AG09319 (cell line): ENCODE measurements at regions not wholly inside any gene's neighbourhood (a gene's known extent, or its start where the extent isn't known, plus 50 kb on each side); places are given as distances from the start of the nearest gene placed in this dataset.
A peak's percentile ranks its signal among the peaks of the same experiment; 100 is the strongest.

ENCODE experiments used
- DNase-seq: peaks from one replicate; pipeline ENCODE4 v3.0.0-alpha.2; 2010; ENCODE audit warnings: low read depth; ENCODE audit errors: extremely low read depth
- CTCF ChIP-seq: IDR thresholded peaks from 2 replicates; pipeline ENCODE4 v1.5.1; 2011; ENCODE audit warnings: low read depth, mild to moderate bottlenecking, inconsistent platforms, low read length, moderate library complexity

- TF ChIP-seq CTCF, result no peak
- no peak for DNase-seq
These were observed 725.0 kb downstream of the ETS1 start for GRCh38 chr11:127862406-127862805.

DNA sequence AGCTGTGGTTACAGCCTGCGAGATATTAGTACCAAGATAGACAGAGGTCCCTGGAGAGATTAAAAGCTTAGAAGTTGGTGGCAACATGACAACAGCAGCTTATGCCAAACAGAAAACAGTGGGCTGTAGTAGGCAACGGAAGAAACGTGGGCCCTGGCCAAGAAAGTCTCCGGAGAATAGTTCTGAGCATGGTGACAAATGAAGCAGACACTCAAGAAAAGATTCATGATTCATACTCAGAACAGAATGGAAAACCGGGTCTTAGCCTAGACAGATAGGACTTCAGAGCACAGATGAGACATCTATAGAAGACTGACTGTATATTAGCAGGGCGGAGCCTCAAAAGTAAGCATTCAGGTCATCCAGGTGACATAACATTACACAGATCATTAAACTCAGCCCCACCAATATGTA lies 727.4 kb downstream of the ETS1 start:
- DNase-seq, result no peak
- TF ChIP-seq CTCF, result no peak

DNA sequence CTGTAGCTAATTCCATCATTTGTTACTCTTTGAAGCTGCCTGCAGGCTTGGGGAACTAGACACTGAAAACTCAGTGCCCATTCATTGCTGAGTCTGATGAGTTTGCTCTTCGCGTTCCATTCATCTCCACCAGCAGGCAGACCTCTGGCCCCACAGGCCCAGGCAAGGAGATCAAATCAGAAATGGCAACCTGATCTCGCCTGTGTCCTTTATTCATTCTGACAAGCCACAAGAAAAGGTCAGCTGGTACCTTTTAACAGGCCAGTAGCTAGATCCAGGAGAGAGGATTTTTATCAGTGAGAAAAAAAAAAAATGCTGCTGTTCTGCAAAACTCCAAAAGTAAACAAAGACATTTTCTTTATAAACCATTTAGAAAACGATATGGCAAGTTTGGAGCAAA lies 742.5 kb downstream of the ETS1 start:
- no peak for TF ChIP-seq CTCF
- DNase-seq, result no peak

- TF ChIP-seq CTCF, result peak; percentile 66
- DNase-seq, result peak; percentile 24
These were observed 743.6 kb downstream of the ETS1 start for GRCh38 chr11:127843483-127844396.

DNA sequence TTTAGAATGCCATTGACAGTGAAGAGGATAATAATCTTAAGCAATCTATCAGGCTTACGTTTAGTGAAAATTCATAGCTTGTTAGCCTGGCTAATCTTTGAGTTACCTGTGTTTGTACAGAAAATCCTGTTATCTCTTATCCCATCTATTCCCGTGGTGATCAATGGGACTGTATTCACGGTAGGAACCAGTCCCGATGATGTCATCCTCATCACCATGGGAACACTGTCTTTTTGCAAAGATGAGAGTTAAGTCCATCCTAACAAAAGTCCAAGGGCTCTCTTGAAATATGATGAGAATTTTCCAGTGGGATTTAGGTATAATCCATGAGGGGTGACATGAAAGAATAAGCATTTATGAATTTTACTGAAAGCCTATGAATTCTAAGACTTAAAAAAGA lies 762.2 kb downstream of the ETS1 start:
- no peak for DNase-seq
- no peak for TF ChIP-seq CTCF

DNA sequence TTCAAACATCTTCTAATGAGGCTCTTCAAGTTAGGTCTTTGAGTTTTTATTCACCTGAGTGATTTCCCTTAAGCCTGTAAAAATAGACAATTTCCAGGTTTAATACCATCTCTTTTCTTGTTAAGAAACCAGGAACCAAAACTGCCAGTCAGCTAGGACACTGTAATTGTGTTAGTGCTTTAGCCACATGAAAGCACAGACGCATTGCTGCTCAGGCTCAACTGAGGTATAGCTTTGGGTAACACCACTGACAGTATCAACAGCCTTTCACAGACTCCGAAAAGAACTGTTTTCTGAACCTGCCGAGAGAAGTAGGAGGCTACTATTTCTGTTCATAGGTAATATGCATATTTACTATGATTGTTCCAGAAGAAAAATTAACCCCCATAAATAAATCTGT lies 768.7 kb downstream of the ETS1 start:
- DNase-seq, result no peak
- no peak for TF ChIP-seq CTCF

GRCh38 chr11:127816962-127817361 lies 770.4 kb downstream of the ETS1 start:
- no peak for TF ChIP-seq CTCF
- no peak for DNase-seq
